Gastroesophageal sphincter (tissue), 4 donors: ENCODE measurements at regions not wholly inside any gene's neighbourhood (a gene's known extent, or its start where the extent isn't known, plus 50 kb on each side); places are given as distances from the start of the nearest gene placed in this dataset.

Experiments used
- ATAC-seq: fragments of 150-250 bp; one replicate; pipeline ENCODE4 v1.9.1; 2016; ENCODE audit warnings: mild to moderate bottlenecking, moderate library complexity
- H3K27ac ChIP-seq, 4 donors: fragments of 200-600 bp; sonication (generic) in 3 of 4; 1 replicate in 3 of 4; 2 replicates in 1 of 4; pipeline ENCODE4 v1.5.1; 2016 to 2019
- H3K27me3 ChIP-seq: fragments of 200-600 bp; sonication (generic); one replicate; pipeline ENCODE4 v1.5.1; 2019
- H3K36me3 ChIP-seq, 2 donors: fragments of 200-600 bp; sonication (generic); one replicate each; pipeline ENCODE4 v1.5.1; 2019; ENCODE audit warnings: control low read depth in 1 of 2
- H3K4me1 ChIP-seq, 3 donors: fragments of 200-600 bp; sonication (generic); 1 replicate in 2 of 3; 2 replicates in 1 of 3; pipeline ENCODE4 v1.5.1; 2016 to 2019; ENCODE audit warnings: control low read depth in 2 of 3
- H3K4me3 ChIP-seq, 2 donors: fragments of 200-600 bp; sonication (generic); one replicate each; pipeline ENCODE4 v1.5.1; 2019; ENCODE audit warnings: mild to moderate bottlenecking in 1 of 2, moderate library complexity in 1 of 2
- H3K9me3 ChIP-seq, 3 donors: fragments of 200-600 bp; sonication (generic); one replicate each; pipeline ENCODE4 v1.5.1; 2017 to 2019; ENCODE audit warnings: control low read depth in 2 of 3
- CTCF ChIP-seq, 4 experiments: fragments of 200-600 bp in 2 of 4; fragments of 450-650 bp in 2 of 4; sonication (generic) in 1 of 4; IDR thresholded peaks; one replicate each; pipeline ENCODE4 v1.5.1; 2017 to 2019; ENCODE audit warnings: antibody characterized with exemption in 4 of 4, mild to moderate bottlenecking in 2 of 4, moderate library complexity in 2 of 4
- EP300 ChIP-seq: sonication (generic); formaldehyde crosslinking; IDR thresholded peaks from one replicate; pipeline ENCODE4 v1.6.1; 2017; ENCODE audit warnings: antibody characterized with exemption, mild to moderate bottlenecking
- POLR2A ChIP-seq, 2 donors: fragments of 450-650 bp; IDR thresholded peaks; one replicate each; pipeline ENCODE4 v1.6.1; 2017; ENCODE audit warnings: antibody characterized with exemption in 2 of 2, mild to moderate bottlenecking in 2 of 2, moderate library complexity in 1 of 2
- POLR2AphosphoS5 ChIP-seq: sonication (generic); formaldehyde crosslinking; IDR thresholded peaks from one replicate; pipeline ENCODE4 v1.6.1; 2017; ENCODE audit warnings: antibody characterized with exemption
- WGBS, 2 donors: methylation state at CpG; one replicate each; pipeline ENCODE4 v1.1.5; 2018; ENCODE audit warnings: low coverage in 1 of 2; 5-methylcytosine and 5-hydroxymethylcytosine counted together

GRCh38 chr7:17622451-17622850, 317.8 kb downstream of the SNX13 start:
- 100% methylated on average over 2 of the region's 2 CpGs for WGBS, 2 donors
- Histone ChIP-seq H3K9me3 (no peaks in the 10 kb centered on the region), H3K27me3 (no peaks in the 10 kb centered on the region), H3K36me3 (no peaks in the 10 kb centered on the region), H3K27ac (no peak overlapping the region), H3K4me1 (no peaks in the 10 kb centered on the region), H3K4me3 (no peak overlapping the region)
- TF ChIP-seq POLR2AphosphoS5 (no peak), EP300 (no peak), POLR2A (IDR thresholded peaks at IDR 0.05) (no peak), CTCF (IDR thresholded peaks at IDR 0.05) (no peak)
- ATAC-seq, result no peak

GRCh38 chr7:17623546-17624185, 316.6 kb downstream of the SNX13 start:
- no peak overlapping the region for H3K4me3 ChIP-seq
- H3K27ac ChIP-seq, result no peak overlapping the region
- TF ChIP-seq CTCF (IDR thresholded peaks at IDR 0.05), result no peak
- no peak for TF ChIP-seq POLR2A (IDR thresholded peaks at IDR 0.05)
- TF ChIP-seq POLR2AphosphoS5, result no peak
- TF ChIP-seq EP300, result no peak
- ATAC-seq, result no peak
- H3K9me3 ChIP-seq, result no peaks in the 10 kb centered on the region
- no peaks in the 10 kb centered on the region for H3K36me3 ChIP-seq
- H3K27me3 ChIP-seq, result no peaks in the 10 kb centered on the region
- H3K4me1 ChIP-seq, result no peaks in the 10 kb centered on the region

GRCh38 chr7:17624379-17624778, 315.9 kb downstream of the SNX13 start:
- H3K27ac ChIP-seq, result no peak overlapping the region
- H3K4me1 ChIP-seq, result no peaks in the 10 kb centered on the region
- ATAC-seq, result no peak
- TF ChIP-seq CTCF (IDR thresholded peaks at IDR 0.05), result no peak
- TF ChIP-seq POLR2AphosphoS5, result no peak
- TF ChIP-seq POLR2A (IDR thresholded peaks at IDR 0.05), result no peak
- no peak for TF ChIP-seq EP300
- H3K36me3 ChIP-seq, result no peaks in the 10 kb centered on the region
- no peaks in the 10 kb centered on the region for H3K27me3 ChIP-seq
- H3K9me3 ChIP-seq, result no peaks in the 10 kb centered on the region
- H3K4me3 ChIP-seq, result no peak overlapping the region

- H3K27ac ChIP-seq, result no peak overlapping the region
- no peaks in the 10 kb centered on the region for H3K36me3 ChIP-seq
- no peaks in the 10 kb centered on the region for H3K27me3 ChIP-seq
- H3K4me3 ChIP-seq, result no peak overlapping the region
- 73 to 74% methylated on average over 3 of the region's 3 CpGs for WGBS, 2 donors
- no peak for ATAC-seq
- TF ChIP-seq CTCF (IDR thresholded peaks at IDR 0.05) (no peak), POLR2A (IDR thresholded peaks at IDR 0.05) (no peak), POLR2AphosphoS5 (no peak), EP300 (no peak)
- H3K9me3 ChIP-seq, result no peaks in the 10 kb centered on the region
- H3K4me1 ChIP-seq, result no peaks in the 10 kb centered on the region
These were observed 315.3 kb downstream of the SNX13 start for GRCh38 chr7:17625043-17625442.

- no peak overlapping the region for H3K27ac ChIP-seq
- H3K9me3 ChIP-seq, result no peaks in the 10 kb centered on the region
- no peak overlapping the region for H3K4me3 ChIP-seq
- ATAC-seq, result no peak
- no peak for TF ChIP-seq POLR2A (IDR thresholded peaks at IDR 0.05)
- no peak for TF ChIP-seq POLR2AphosphoS5
- no peak for TF ChIP-seq CTCF (IDR thresholded peaks at IDR 0.05)
- TF ChIP-seq EP300, result no peak
- no peaks in the 10 kb centered on the region for H3K36me3 ChIP-seq
- no peaks in the 10 kb centered on the region for H3K4me1 ChIP-seq
- no peaks in the 10 kb centered on the region for H3K27me3 ChIP-seq
These were observed 314.1 kb downstream of the SNX13 start for GRCh38 chr7:17626235-17626634.
